H1 (cell line): ENCODE measurements at regions not wholly inside any gene's neighbourhood (a gene's known extent, or its start where the extent isn't known, plus 50 kb on each side); places are given as distances from the start of the nearest gene placed in this dataset.

Experiments used
- CTCF ChIA-PET: fragments of 300-600 bp; sonication (Branson Sonifier 250); formaldehyde crosslinking; loops from one replicate; lab custom pipeline; 2021; ENCODE audit not compliant: partially characterized antibody; lab: Charles Lee
- POLR2A ChIA-PET: fragments of 300-600 bp; sonication (Branson Sonifier 250); formaldehyde crosslinking; loops from one replicate; lab custom pipeline; 2021; ENCODE audit warnings: inconsistent platforms; ENCODE audit not compliant: partially characterized antibody; lab: Charles Lee
- DNase-seq, 2 experiments: peaks; one replicate each; pipeline versions ENCODE4 v3.0.0 to v3.0.0-alpha.2; 2010 to 2022; ENCODE audit warnings: low spot score in 2 of 2, low read depth in 1 of 2, mixed read lengths in 1 of 2
- FAIRE-seq: peaks from 2 replicates; lab custom pipeline; 2011; peaks lifted over from hg19 to GRCh38; lab: Jason Lieb, UNC
- H2AFZ ChIP-seq: 2 replicates; pipeline ENCODE4 v1.8.1; 2012; ENCODE audit warnings: low read length, inconsistent platforms
- H2AK5ac ChIP-seq: 2 replicates; pipeline ENCODE4 v1.6.1; 2013; ENCODE audit warnings: low read depth, low read length
- H2BK120ac ChIP-seq: replicated peaks from 2 replicates; pipeline ENCODE3; 2013; ENCODE audit warnings: low read depth, low read length, inconsistent platforms
- H2BK12ac ChIP-seq: 2 replicates; pipeline ENCODE4 v1.6.1; 2013; ENCODE audit warnings: low read depth, low read length
- H2BK15ac ChIP-seq: 2 replicates; pipeline ENCODE4 v1.6.1; 2013; ENCODE audit warnings: low read length
- H2BK20ac ChIP-seq: 2 replicates; pipeline ENCODE4 v1.6.1; 2013; ENCODE audit warnings: low read length
- H2BK5ac ChIP-seq: 2 replicates; pipeline ENCODE4 v1.6.1; 2013; ENCODE audit warnings: low read depth, low read length
- H3K14ac ChIP-seq: 2 replicates; pipeline ENCODE4 v1.6.1; 2013; ENCODE audit warnings: inconsistent platforms; ENCODE audit not compliant: insufficient read length
- H3K18ac ChIP-seq: 2 replicates; pipeline ENCODE4 v1.6.1; 2013; ENCODE audit warnings: low read length; ENCODE audit errors: extremely low read depth
- H3K23ac ChIP-seq: 2 replicates; pipeline ENCODE4 v1.6.1; 2013; ENCODE audit warnings: inconsistent platforms; ENCODE audit not compliant: insufficient read length
- H3K23me2 ChIP-seq: 2 replicates; pipeline ENCODE4 v1.6.1; 2013; ENCODE audit warnings: low read depth, low read length
- H3K27ac ChIP-seq: 2 replicates; pipeline ENCODE4 v1.6.1; 2011; ENCODE audit warnings: low read depth, low read length, inconsistent platforms
- H3K27me3 ChIP-seq, 4 experiments: replicated peaks in 1 of 4; 1 replicate in 1 of 4; 2 replicates in 3 of 4; pipeline versions ENCODE4 v1.6.1 to v1.8.1; 2011 to 2013; ENCODE audit warnings: low read length in 3 of 4, mild to moderate bottlenecking in 3 of 4, inconsistent platforms in 2 of 4, mixed read lengths in 2 of 4, moderate library complexity in 1 of 4; ENCODE audit not compliant: control insufficient read depth in 3 of 4, insufficient read depth in 3 of 4; ENCODE audit errors: extremely low read depth in 1 of 4
- H3K36me3 ChIP-seq, 4 experiments: 2 replicates each; pipeline versions ENCODE4 v1.6.1 to v1.8.1; 2011 to 2013; ENCODE audit warnings: mild to moderate bottlenecking in 4 of 4, low read length in 3 of 4, moderate library complexity in 2 of 4, control low read depth in 1 of 4, inconsistent platforms in 1 of 4; ENCODE audit not compliant: insufficient read depth in 4 of 4, control insufficient read depth in 2 of 4
- H3K4ac ChIP-seq: replicated peaks from 2 replicates; pipeline ENCODE3; 2013; ENCODE audit warnings: low read length, low read depth, mixed read lengths, inconsistent platforms; ENCODE audit not compliant: insufficient read length
- H3K4me1 ChIP-seq, 4 experiments: replicated peaks in 1 of 4; 1 replicate in 1 of 4; 2 replicates in 3 of 4; pipeline versions ENCODE4 v1.6.1 to v1.8.1; 2011 to 2013; ENCODE audit warnings: low read length in 3 of 4, inconsistent platforms in 2 of 4, mixed read lengths in 1 of 4; ENCODE audit not compliant: insufficient read depth in 4 of 4, control insufficient read depth in 3 of 4
- H3K4me2 ChIP-seq, 2 experiments: 2 replicates each; pipeline versions ENCODE4 v1.6.1 to v1.8.1; 2011 to 2013; ENCODE audit warnings: low read depth in 2 of 2, low read length in 2 of 2, control low read depth in 1 of 2, inconsistent platforms in 1 of 2, mild to moderate bottlenecking in 1 of 2; ENCODE audit not compliant: insufficient read depth in 1 of 2
- H3K4me3 ChIP-seq, 4 experiments: fragments of 200-600, 300-600 bp in 1 of 4; sonication (generic), shearing (Covaris generic), sonication (Bioruptor Twin) in 1 of 4; 2 replicates each; pipeline versions ENCODE4 v1.5.1 to v1.8.1; 2011 to 2016; ENCODE audit warnings: low read length in 4 of 4, low read depth in 3 of 4, control low read depth in 2 of 4, inconsistent platforms in 2 of 4, mild to moderate bottlenecking in 2 of 4, mixed read lengths in 1 of 4, moderate library complexity in 1 of 4; ENCODE audit not compliant: insufficient read depth in 2 of 4; ENCODE audit errors: extremely low read depth in 1 of 4
- H3K56ac ChIP-seq: replicated peaks from 2 replicates; pipeline ENCODE3; 2013; ENCODE audit warnings: low read depth, mild to moderate bottlenecking, mixed read lengths, low read length, inconsistent platforms; ENCODE audit not compliant: insufficient read length
- H3K79me1 ChIP-seq: 2 replicates; pipeline ENCODE4 v1.6.1; 2013; ENCODE audit warnings: low read depth, low read length, control low read depth
- H3K79me2 ChIP-seq, 2 experiments: 2 replicates each; pipeline versions ENCODE4 v1.6.1 to v1.8.1; 2012 to 2013; ENCODE audit warnings: low read length in 2 of 2, mild to moderate bottlenecking in 2 of 2, inconsistent platforms in 1 of 2; ENCODE audit not compliant: insufficient read depth in 2 of 2, control insufficient read depth in 1 of 2
- H3K9ac ChIP-seq, 4 experiments: replicated peaks in 1 of 4; 1 replicate in 1 of 4; 2 replicates in 3 of 4; pipeline versions ENCODE4 v1.6.1 to v1.8.1; 2011 to 2013; ENCODE audit warnings: low read depth in 3 of 4, low read length in 3 of 4, control low read depth in 2 of 4, mild to moderate bottlenecking in 2 of 4, moderate library complexity in 2 of 4, inconsistent platforms in 1 of 4; ENCODE audit errors: extremely low read depth in 1 of 4
- H3K9me3 ChIP-seq, 2 experiments: 2 replicates each; pipeline versions ENCODE4 v1.6.1 to v1.8.1; 2012 to 2013; ENCODE audit warnings: mild to moderate bottlenecking in 2 of 2, moderate library complexity in 2 of 2, control low read depth in 1 of 2, inconsistent platforms in 1 of 2, low read depth in 1 of 2, low read length in 1 of 2, mixed read lengths in 1 of 2; ENCODE audit not compliant: insufficient read depth in 2 of 2
- H4K20me1 ChIP-seq, 2 experiments: replicated peaks in 1 of 2; 2 replicates each; pipeline versions ENCODE3 to v1.8.1; 2011 to 2013; ENCODE audit warnings: inconsistent platforms in 2 of 2, low read length in 2 of 2, mild to moderate bottlenecking in 1 of 2; ENCODE audit not compliant: insufficient read depth in 2 of 2, control insufficient read depth in 1 of 2
- H4K5ac ChIP-seq: 2 replicates; pipeline ENCODE4 v1.6.1; 2013; ENCODE audit warnings: low read length, low read depth, mixed read lengths, inconsistent platforms; ENCODE audit not compliant: insufficient read length
- H4K8ac ChIP-seq: 2 replicates; pipeline ENCODE4 v1.8.0; 2013; ENCODE audit warnings: mild to moderate bottlenecking, moderate library complexity, low read length, inconsistent platforms; ENCODE audit not compliant: insufficient read depth; ENCODE audit errors: extremely low read depth
- H4K91ac ChIP-seq: replicated peaks from 2 replicates; pipeline ENCODE3; 2013; ENCODE audit warnings: low read length, mixed read lengths, inconsistent platforms; ENCODE audit not compliant: insufficient read length
- BCL11A ChIP-seq, 2 experiments: IDR thresholded peaks; one replicate each; pipeline ENCODE4 v1.6.1; 2011; ENCODE audit warnings: low read depth in 2 of 2, low read length in 2 of 2, mild to moderate bottlenecking in 2 of 2
- CHD1 ChIP-seq: IDR thresholded peaks from 2 replicates; pipeline ENCODE4 v1.6.1; 2012; ENCODE audit warnings: low read depth, low read length, improper control_type of control experiment
- CREB1 ChIP-seq: IDR thresholded peaks from 2 replicates; pipeline ENCODE4 v1.6.1; 2012; ENCODE audit warnings: inconsistent platforms
- NRF1 ChIP-seq: IDR thresholded peaks from 2 replicates; pipeline ENCODE4 v1.6.1; 2011; ENCODE audit warnings: mild to moderate bottlenecking, low read depth, low read length, improper control_type of control experiment
- RAD21 ChIP-seq, 2 experiments: IDR thresholded peaks in 1 of 2; conservative IDR thresholded peaks in 1 of 2; 2 replicates each; pipeline ENCODE4 v1.6.1; 2011; ENCODE audit warnings: low read depth in 2 of 2, low read length in 2 of 2, improper control_type of control experiment in 1 of 2, inconsistent platforms in 1 of 2, mild to moderate bottlenecking in 1 of 2, moderate library complexity in 1 of 2
- RBBP5 ChIP-seq: IDR thresholded peaks from 2 replicates; pipeline ENCODE4 v1.7.1; 2012; ENCODE audit warnings: low read depth, mild to moderate bottlenecking, inconsistent platforms, low read length, moderate library complexity, borderline replicate concordance
- SIN3A ChIP-seq, 2 experiments: IDR thresholded peaks in 1 of 2; conservative IDR thresholded peaks in 1 of 2; 2 replicates each; pipeline ENCODE4 v1.6.1; 2011 to 2012; ENCODE audit warnings: low read length in 2 of 2, improper control_type of control experiment in 1 of 2, low read depth in 1 of 2, mild to moderate bottlenecking in 1 of 2
- TBP ChIP-seq: IDR thresholded peaks from 2 replicates; pipeline ENCODE4 v1.6.1; 2011; ENCODE audit warnings: low read depth, low read length, improper control_type of control experiment
- whole genome bisulfite sequencing, 2 experiments: shearing (Covaris generic) in 1 of 2; methylation state at CpG; one replicate each; pipeline versions ENCODE4 v1.1.6 to v1.1.7; 2013 to 2015; ENCODE audit warnings: low lambda C conversion rate in 2 of 2, mixed read lengths in 2 of 2, inconsistent platforms in 1 of 2, low coverage in 1 of 2, missing lambda C conversion rate in 1 of 2; ENCODE audit not compliant: insufficient replicate concordance in 2 of 2, insufficient coverage in 1 of 2, insufficient read length in 1 of 2; ENCODE audit errors: extremely low coverage in 1 of 2, missing lambda C conversion rate in 1 of 2; 5-methylcytosine and 5-hydroxymethylcytosine counted together
- TF ChIP-seq, protein P1 (sequence below): IDR thresholded peaks from 2 replicates; pipeline ENCODE4 v1.6.1; 2011; ENCODE audit warnings: low read depth, mild to moderate bottlenecking, low read length; ENCODE audit not compliant: insufficient read depth
- TF ChIP-seq, protein P2 (sequence below): IDR thresholded peaks from 2 replicates; pipeline ENCODE4 v1.6.1; 2012; ENCODE audit warnings: low read length, inconsistent platforms
- TF ChIP-seq, protein P3 (sequence below): IDR thresholded peaks from 2 replicates; pipeline ENCODE4 v1.6.1; 2012; ENCODE audit warnings: inconsistent platforms

DNA sequence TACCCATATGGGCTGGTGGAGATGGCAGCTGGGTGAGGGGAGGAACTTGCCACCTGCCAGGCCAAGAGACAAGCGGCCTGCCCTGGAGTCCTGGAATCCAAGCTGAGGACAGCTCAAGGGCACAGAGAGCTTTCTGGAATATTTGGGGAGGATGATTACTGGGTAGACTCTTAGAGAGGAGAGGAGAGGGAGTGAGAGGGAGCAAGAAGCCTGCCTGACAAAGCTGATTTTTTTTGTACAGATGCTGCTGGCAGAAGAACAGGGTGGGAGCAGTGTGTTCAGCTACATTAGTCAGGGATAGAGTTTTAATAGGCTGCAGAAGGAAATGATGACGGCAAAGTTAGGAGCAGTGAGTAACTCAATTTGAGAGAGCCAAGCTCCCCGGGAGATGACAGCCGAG lies 299.3 kb downstream of the NXPE2 start:
- H3K18ac ChIP-seq: no peak overlapping the region
- H3K4me1 ChIP-seq: peaks cover 0 to 4% (median 2%) of the 10 kb centered on the region in 4 experiments; a peak in 3 of 7 replicates
- no peak overlapping the region for H2BK12ac ChIP-seq
- H3K23me2 ChIP-seq: peaks cover 2% of the 10 kb centered on the region; the same call in 1 of the 2 replicates
- no peaks in the 10 kb centered on the region; a peak in 1 of 7 replicates for H3K27me3 ChIP-seq
- no peak overlapping the region for H3K27ac ChIP-seq
- no peak overlapping the region for H2AK5ac ChIP-seq
- H2AFZ ChIP-seq: no peak overlapping the region
- no peak for FAIRE-seq
- no peak overlapping the region for H2BK120ac ChIP-seq
- H3K79me2 ChIP-seq: no peaks in the 10 kb centered on the region
- CTCF ChIA-PET: interaction anchor here (0.6 to 2.4 kb wide), 2 partner anchors 12 to 566 kb away, joined by 3 to 6 read pairs; no protein-coding TSS in a partner anchor
- H3K4ac ChIP-seq: no peak overlapping the region
- H3K9ac ChIP-seq: no peak overlapping the region
- no peak overlapping the region for H3K14ac ChIP-seq
- H4K5ac ChIP-seq: no peak overlapping the region
- H2BK20ac ChIP-seq: no peak overlapping the region
- no peak overlapping the region for H3K4me2 ChIP-seq
- no peak overlapping the region for H2BK15ac ChIP-seq
- no peak overlapping the region for H2BK5ac ChIP-seq
- no peak overlapping the region for H4K91ac ChIP-seq
- no peak for DNase-seq
- H3K4me3 ChIP-seq: no peak overlapping the region
- no peak overlapping the region for H3K23ac ChIP-seq
- H4K20me1 ChIP-seq: no peaks in the 10 kb centered on the region
- no peaks in the 10 kb centered on the region for H3K36me3 ChIP-seq
- POLR2A ChIA-PET: no interaction called here
- no peak overlapping the region for H3K56ac ChIP-seq
- WGBS, 2 experiments: 90% methylated on average over 4 of the region's 4 CpGs; no CpG with 5 or more reads in 1 of the 2 experiments
- H3K79me1 ChIP-seq: no peaks in the 10 kb centered on the region
- H3K9me3 ChIP-seq: no peaks in the 10 kb centered on the region
- no peak overlapping the region for H4K8ac ChIP-seq
- TF ChIP-seq, protein P1, sequence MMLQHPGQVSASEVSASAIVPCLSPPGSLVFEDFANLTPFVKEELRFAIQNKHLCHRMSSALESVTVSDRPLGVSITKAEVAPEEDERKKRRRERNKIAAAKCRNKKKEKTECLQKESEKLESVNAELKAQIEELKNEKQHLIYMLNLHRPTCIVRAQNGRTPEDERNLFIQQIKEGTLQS: no peak
- TF ChIP-seq SIN3A (conservative IDR thresholded peaks at IDR 0.05 in 1 of 2, IDR thresholded peaks at IDR 0.05 in 1 of 2; ENCODE audit: low read depth in 1 of 2, low read length in 2 of 2) (no peak), BCL11A (IDR thresholded peaks at IDR 0.05; ENCODE audit: low read depth in 2 of 2, low read length in 2 of 2) (no peak), NRF1 (no peak), TBP (no peak), RBBP5 (no peak), CREB1 (no peak), CHD1 (no peak), RAD21 (IDR thresholded peaks at IDR 0.05 in 1 of 2, conservative IDR thresholded peaks at IDR 0.05 in 1 of 2; ENCODE audit: low read depth in 2 of 2, low read length in 2 of 2) (no peak)
- TF ChIP-seq, protein P2, sequence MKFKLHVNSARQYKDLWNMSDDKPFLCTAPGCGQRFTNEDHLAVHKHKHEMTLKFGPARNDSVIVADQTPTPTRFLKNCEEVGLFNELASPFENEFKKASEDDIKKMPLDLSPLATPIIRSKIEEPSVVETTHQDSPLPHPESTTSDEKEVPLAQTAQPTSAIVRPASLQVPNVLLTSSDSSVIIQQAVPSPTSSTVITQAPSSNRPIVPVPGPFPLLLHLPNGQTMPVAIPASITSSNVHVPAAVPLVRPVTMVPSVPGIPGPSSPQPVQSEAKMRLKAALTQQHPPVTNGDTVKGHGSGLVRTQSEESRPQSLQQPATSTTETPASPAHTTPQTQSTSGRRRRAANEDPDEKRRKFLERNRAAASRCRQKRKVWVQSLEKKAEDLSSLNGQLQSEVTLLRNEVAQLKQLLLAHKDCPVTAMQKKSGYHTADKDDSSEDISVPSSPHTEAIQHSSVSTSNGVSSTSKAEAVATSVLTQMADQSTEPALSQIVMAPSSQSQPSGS: no peak
- TF ChIP-seq, protein P3, sequence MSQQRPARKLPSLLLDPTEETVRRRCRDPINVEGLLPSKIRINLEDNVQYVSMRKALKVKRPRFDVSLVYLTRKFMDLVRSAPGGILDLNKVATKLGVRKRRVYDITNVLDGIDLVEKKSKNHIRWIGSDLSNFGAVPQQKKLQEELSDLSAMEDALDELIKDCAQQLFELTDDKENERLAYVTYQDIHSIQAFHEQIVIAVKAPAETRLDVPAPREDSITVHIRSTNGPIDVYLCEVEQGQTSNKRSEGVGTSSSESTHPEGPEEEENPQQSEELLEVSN: no peak
